Mesodermal cell (in vitro differentiated cells): ENCODE measurements at regions not wholly inside any gene's neighbourhood (a gene's known extent, or its start where the extent isn't known, plus 50 kb on each side); places are given as distances from the start of the nearest gene placed in this dataset.
"Not testable (repeated sequence)": the region's sequence is repeated elsewhere in the genome, so short reads cannot be mapped to it uniquely, and the experiment has no call there.

Experiments used
- H3K27ac ChIP-seq: 2 replicates; pipeline ENCODE4 v1.7.0; 2013; ENCODE audit warnings: mild to moderate bottlenecking, low read depth, low read length, moderate library complexity; ENCODE audit not compliant: severe bottlenecking
- H3K36me3 ChIP-seq: 2 replicates; pipeline ENCODE4 v1.7.1; 2013; ENCODE audit warnings: mild to moderate bottlenecking, low read length, moderate library complexity; ENCODE audit not compliant: control insufficient read depth, insufficient read depth
- H3K4me1 ChIP-seq: one replicate; pipeline ENCODE4 v1.7.1; 2013; ENCODE audit warnings: mild to moderate bottlenecking, low read length; ENCODE audit not compliant: insufficient read depth, control insufficient read depth, poor library complexity, severe bottlenecking
- H3K4me3 ChIP-seq: 2 replicates; pipeline ENCODE4 v1.7.0; 2013; ENCODE audit warnings: low read length, control low read depth, mild to moderate bottlenecking; ENCODE audit not compliant: insufficient read depth, poor library complexity, severe bottlenecking; ENCODE audit errors: extremely low read depth
- H3K9me3 ChIP-seq: 2 replicates; pipeline ENCODE4 v1.7.1; 2013; ENCODE audit warnings: mild to moderate bottlenecking, low read length, moderate library complexity; ENCODE audit not compliant: control insufficient read depth
- WGBS, 2 experiments: methylation state at CpG; one replicate each; pipeline ENCODE4 v1.1.5; 2013; ENCODE audit warnings: missing lambda C conversion rate in 2 of 2; ENCODE audit not compliant: insufficient coverage in 2 of 2; 5-methylcytosine and 5-hydroxymethylcytosine counted together

- Histone ChIP-seq H3K4me3 (no peak overlapping the region), H3K36me3 (no peaks in the 10 kb centered on the region), H3K4me1 (no peaks in the 10 kb centered on the region), H3K27ac (no peak overlapping the region), H3K9me3 (peaks cover 91% of the 10 kb centered on the region)
- WGBS, 2 experiments = 82 to 87% methylated on average over 7 to 13 of the region's 13 CpGs
Observed at GRCh38 chr12:34304546-34304945, 282.2 kb downstream of the ALG10 start.

GRCh38 chr12:34305176-34305575 is 282.9 kb downstream of the ALG10 start:
- no peaks in the 10 kb centered on the region for H3K36me3 ChIP-seq
- WGBS, 2 experiments = 86 to 89% methylated on average over 21 of the region's 21 CpGs
- no peak overlapping the region for H3K4me3 ChIP-seq
- H3K9me3 ChIP-seq = peaks cover 86% of the 10 kb centered on the region
- H3K4me1 ChIP-seq = no peaks in the 10 kb centered on the region
- H3K27ac ChIP-seq = no peak overlapping the region

- Histone ChIP-seq H3K4me3 (no peak overlapping the region), H3K9me3 (peaks cover 77% of the 10 kb centered on the region), H3K4me1 (no peaks in the 10 kb centered on the region), H3K27ac (no peak overlapping the region), H3K36me3 (no peaks in the 10 kb centered on the region)
- WGBS, 2 experiments = 80 to 81% methylated on average over 21 of the region's 21 CpGs
Observed at GRCh38 chr12:34306133-34306830, 284.0 kb downstream of the ALG10 start.

- 83 to 86% methylated on average over 25 to 28 of the region's 32 CpGs for WGBS, 2 experiments
- H3K4me3 ChIP-seq, H3K36me3 ChIP-seq, H3K4me1 ChIP-seq, H3K27ac ChIP-seq: not testable (repeated sequence)
- peaks cover 82% of the 10 kb centered on the region for H3K9me3 ChIP-seq
Observed at GRCh38 chr12:34309806-34310804, 287.8 kb downstream of the ALG10 start.

- no peaks in the 10 kb centered on the region for H3K4me1 ChIP-seq
- 71 to 83% methylated on average over 9 of the region's 9 CpGs for WGBS, 2 experiments
- H3K36me3 ChIP-seq = no peaks in the 10 kb centered on the region
- no peak overlapping the region for H3K4me3 ChIP-seq
- H3K9me3 ChIP-seq = peaks cover 81% of the 10 kb centered on the region
- no peak overlapping the region for H3K27ac ChIP-seq
Observed at GRCh38 chr12:34311337-34311736, 289.0 kb downstream of the ALG10 start.

GRCh38 chr12:34327671-34328070 is 305.4 kb downstream of the ALG10 start:
- 77 to 79% methylated on average over 14 of the region's 14 CpGs for WGBS, 2 experiments
- no peak overlapping the region for H3K27ac ChIP-seq
- peaks cover 82% of the 10 kb centered on the region for H3K9me3 ChIP-seq
- no peak overlapping the region for H3K4me3 ChIP-seq
- H3K4me1 ChIP-seq = no peaks in the 10 kb centered on the region
- no peaks in the 10 kb centered on the region for H3K36me3 ChIP-seq

- no peaks in the 10 kb centered on the region for H3K4me1 ChIP-seq
- WGBS, 2 experiments = 79 to 92% methylated on average over 22 to 24 of the region's 24 CpGs
- H3K4me3 ChIP-seq = no peak overlapping the region
- peaks cover 56% of the 10 kb centered on the region for H3K9me3 ChIP-seq
- H3K36me3 ChIP-seq = no peaks in the 10 kb centered on the region
- H3K27ac ChIP-seq = no peak overlapping the region
Observed at GRCh38 chr12:34333337-34333736, 311.0 kb downstream of the ALG10 start.

- Histone ChIP-seq H3K4me1 (no peaks in the 10 kb centered on the region), H3K4me3 (no peak overlapping the region), H3K36me3 (no peaks in the 10 kb centered on the region), H3K27ac (no peak overlapping the region), H3K9me3 (peaks cover 63% of the 10 kb centered on the region)
- WGBS, 2 experiments = 67 to 77% methylated on average over 4 to 6 of the region's 14 CpGs
Observed at GRCh38 chr12:34334538-34334937, 312.2 kb downstream of the ALG10 start.

GRCh38 chr12:34334953-34335743 is 312.9 kb downstream of the ALG10 start:
- WGBS, 2 experiments = 62 to 63% methylated on average over 37 to 39 of the region's 47 CpGs
- H3K27ac ChIP-seq = no peak overlapping the region
- no peaks in the 10 kb centered on the region for H3K36me3 ChIP-seq
- H3K4me3 ChIP-seq = no peak overlapping the region
- H3K9me3 ChIP-seq = peaks cover 62% of the 10 kb centered on the region
- no peaks in the 10 kb centered on the region for H3K4me1 ChIP-seq

GRCh38 chr12:34335819-34336262 is 313.5 kb downstream of the ALG10 start:
- H3K4me3 ChIP-seq = no peak overlapping the region
- no peaks in the 10 kb centered on the region for H3K36me3 ChIP-seq
- no peak overlapping the region for H3K27ac ChIP-seq
- peaks cover 60% of the 10 kb centered on the region for H3K9me3 ChIP-seq
- H3K4me1 ChIP-seq = no peaks in the 10 kb centered on the region
- 73 to 80% methylated on average over 13 to 24 of the region's 25 CpGs for WGBS, 2 experiments
